GM23338 (cell line): ENCODE measurements at regions not wholly inside any gene's neighbourhood (a gene's known extent, or its start where the extent isn't known, plus 50 kb on each side); places are given as distances from the start of the nearest gene placed in this dataset.

Source experiments
- ATAC-seq: fragments of 200-7000 bp; cut with Tn5 transposase; 3 replicates; pipeline ENCODE4 v1.9.1; 2020
- DNase-seq: peaks from one replicate; pipeline ENCODE4 v3.0.0-alpha.2; 2015; ENCODE audit warnings: low spot score
- H2AFZ ChIP-seq: fragments of 200-600 bp; sonication (generic); 2 replicates; pipeline ENCODE4 v1.8.0; 2016; ENCODE audit warnings: antibody characterized with exemption, mild to moderate bottlenecking, moderate library complexity
- H3F3A ChIP-seq: fragments of 200-600 bp; sonication (generic); replicated peaks from 2 replicates; pipeline ENCODE4 v1.8.0; 2017; ENCODE audit warnings: antibody characterized with exemption, mixed run types, low read depth
- H3K27ac ChIP-seq: fragments of 200-600 bp; sonication (generic); 2 replicates; pipeline ENCODE4 v1.6.1; 2016; ENCODE audit warnings: low read depth
- H3K27me3 ChIP-seq: fragments of 200-600 bp; sonication (generic); 2 replicates; pipeline ENCODE4 v1.8.0; 2016; ENCODE audit warnings: mild to moderate bottlenecking, mixed run types, moderate library complexity; ENCODE audit not compliant: insufficient read depth
- H3K36me3 ChIP-seq: fragments of 200-600 bp; sonication (generic); 2 replicates; pipeline ENCODE4 v1.8.0; 2016; ENCODE audit warnings: mild to moderate bottlenecking; ENCODE audit not compliant: insufficient read depth
- H3K4me1 ChIP-seq: fragments of 200-600 bp; sonication (generic); 2 replicates; pipeline ENCODE4 v1.8.0; 2016; ENCODE audit warnings: mild to moderate bottlenecking, moderate library complexity; ENCODE audit not compliant: insufficient read depth
- H3K4me2 ChIP-seq: fragments of 200-600 bp; sonication (generic); 2 replicates; pipeline ENCODE4 v1.7.1; 2017; ENCODE audit warnings: mixed run types
- H3K4me3 ChIP-seq: fragments of 200-600 bp; sonication (generic); 2 replicates; pipeline ENCODE4 v1.6.1; 2016; ENCODE audit warnings: mixed run types
- H3K79me2 ChIP-seq: fragments of 200-600 bp; sonication (generic); replicated peaks from 2 replicates; pipeline ENCODE4 v1.8.0; 2017; ENCODE audit warnings: mild to moderate bottlenecking; ENCODE audit not compliant: insufficient read depth
- H3K9me2 ChIP-seq: fragments of 200-600 bp; sonication (generic); 2 replicates; pipeline ENCODE4 v1.8.0; 2017; ENCODE audit not compliant: insufficient read depth
- H4K20me1 ChIP-seq: fragments of 200-600 bp; sonication (generic); replicated peaks from 2 replicates; pipeline ENCODE4 v1.8.0; 2017; ENCODE audit warnings: mild to moderate bottlenecking; ENCODE audit not compliant: insufficient read depth
- H3K27ac Mint-ChIP-seq: 2 replicates; pipeline ENCODE4 v1.8.0; 2020; ENCODE audit warnings: inconsistent platforms, mild to moderate bottlenecking, moderate library complexity, mixed read lengths
- H3K27me3 Mint-ChIP-seq: 3 replicates; pipeline ENCODE4 v1.8.0; 2022; ENCODE audit warnings: low read depth, mild to moderate bottlenecking, moderate library complexity, mixed read lengths, inconsistent platforms; ENCODE audit not compliant: insufficient read depth, poor library complexity
- H3K36me3 Mint-ChIP-seq: 3 replicates; pipeline ENCODE4 v1.8.0; 2021; ENCODE audit warnings: low read depth, mild to moderate bottlenecking, inconsistent platforms, moderate library complexity, mixed read lengths
- H3K4me1 Mint-ChIP-seq: 3 replicates; pipeline ENCODE4 v1.8.0; 2020; ENCODE audit warnings: mild to moderate bottlenecking, inconsistent platforms, mixed read lengths
- H3K4me3 Mint-ChIP-seq: 3 replicates; pipeline ENCODE4 v1.8.0; 2021; ENCODE audit warnings: moderate library complexity, mild to moderate bottlenecking, inconsistent platforms, mixed read lengths
- H3K9me3 Mint-ChIP-seq: 3 replicates; pipeline ENCODE4 v1.8.0; 2020; ENCODE audit warnings: moderate library complexity, mild to moderate bottlenecking, inconsistent platforms, mixed read lengths
- CREB1 ChIP-seq: fragments of 250-450 bp; sonication (Bioruptor Pico); IDR thresholded peaks from 2 replicates; pipeline ENCODE4 v1.5.0; 2020; ENCODE audit warnings: low read depth, mild to moderate bottlenecking, moderate library complexity
- CTCF ChIP-seq, 2 experiments: fragments of 200-600 bp in 1 of 2; sonication (generic) in 1 of 2; conservative IDR thresholded peaks; 2 replicates each; pipeline versions ENCODE4 v1.5.1 to v1.6.1; 2016 to 2017; ENCODE audit warnings: antibody characterized with exemption in 2 of 2, low read depth in 2 of 2, mild to moderate bottlenecking in 2 of 2, moderate library complexity in 1 of 2
- EZH2 ChIP-seq: fragments of 200-600 bp; sonication (generic); IDR thresholded peaks from one replicate; pipeline ENCODE4 v1.8.0; 2017; ENCODE audit warnings: antibody characterized with exemption, mild to moderate bottlenecking, low read depth; ENCODE audit not compliant: unreplicated experiment
- NANOG ChIP-seq: IDR thresholded peaks from 2 replicates; pipeline ENCODE4 v1.6.1; 2016; ENCODE audit warnings: antibody characterized with exemption, borderline replicate concordance
- POLR2AphosphoS5 ChIP-seq: IDR thresholded peaks from 2 replicates; pipeline ENCODE4 v1.6.1; 2016; ENCODE audit warnings: antibody characterized with exemption, low read depth
- REST ChIP-seq: IDR thresholded peaks from one replicate; pipeline ENCODE4 v1.6.1; 2018; ENCODE audit warnings: antibody characterized with exemption; ENCODE audit not compliant: unreplicated experiment
- STAT1 ChIP-seq: IDR thresholded peaks from one replicate; pipeline ENCODE4 v1.6.1; 2016; ENCODE audit warnings: antibody characterized with exemption; ENCODE audit not compliant: unreplicated experiment
- ZNF114 ChIP-seq: fragments of 250-450 bp; sonication (Bioruptor Pico); IDR thresholded peaks from 2 replicates; pipeline ENCODE4 v1.5.0; 2020; ENCODE audit warnings: mild to moderate bottlenecking, moderate library complexity
- ZNF331 ChIP-seq: fragments of 250-450 bp; sonication (Bioruptor Pico); IDR thresholded peaks from 2 replicates; pipeline ENCODE4 v1.5.0; 2020; ENCODE audit warnings: low read depth, mild to moderate bottlenecking, moderate library complexity
- ZNF462 ChIP-seq: fragments of 250-450 bp; sonication (Bioruptor Pico); IDR thresholded peaks from 2 replicates; pipeline ENCODE4 v1.5.0; 2020; ENCODE audit warnings: mild to moderate bottlenecking, moderate library complexity

- ATAC-seq (no peak), DNase-seq (no peak)
- Mint-ChIP-seq H3K4me1 (peaks cover 3% of the 10 kb centered on the region), H3K27ac (no peak overlapping the region), H3K27me3 (peaks cover 3% of the 10 kb centered on the region), H3K4me3 (no peak overlapping the region), H3K9me3 (peaks cover 4% of the 10 kb centered on the region; the same call in 2 of the 3 replicates), H3K36me3 (peaks cover 3% of the 10 kb centered on the region; the same call in 1 of the 3 replicates)
- H3K27ac ChIP-seq: no peak overlapping the region
- no peaks in the 10 kb centered on the region for H3K36me3 ChIP-seq
- H2AFZ ChIP-seq: no peak overlapping the region
- TF ChIP-seq NANOG: no peak
- no peak for TF ChIP-seq EZH2
- no peak overlapping the region for H3K4me2 ChIP-seq
- H3K4me1 ChIP-seq: no peaks in the 10 kb centered on the region; the same call in 1 of the 2 replicates
- H3K9me2 ChIP-seq: no peaks in the 10 kb centered on the region
- no peaks in the 10 kb centered on the region for H3F3A ChIP-seq
- H3K27me3 ChIP-seq: no peaks in the 10 kb centered on the region
- H3K79me2 ChIP-seq: no peaks in the 10 kb centered on the region
- no peaks in the 10 kb centered on the region for H4K20me1 ChIP-seq
- no peak overlapping the region for H3K4me3 ChIP-seq
These were observed 549.0 kb upstream of the RGS18 start for GRCh38 chr1:191609305-191609704.

GRCh38 chr1:191615101-191615821 lies 543.0 kb upstream of the RGS18 start:
- H3K4me2 ChIP-seq: no peak overlapping the region
- no peak overlapping the region for H3K4me3 ChIP-seq
- no peaks in the 10 kb centered on the region for H3K27me3 ChIP-seq
- H3K4me1 ChIP-seq: no peaks in the 10 kb centered on the region
- no peak overlapping the region for H2AFZ ChIP-seq
- Mint-ChIP-seq H3K36me3 (no peaks in the 10 kb centered on the region), H3K4me3 (no peak overlapping the region), H3K27ac (no peak overlapping the region), H3K4me1 (no peaks in the 10 kb centered on the region), H3K27me3 (no peaks in the 10 kb centered on the region), H3K9me3 (no peaks in the 10 kb centered on the region)
- no peaks in the 10 kb centered on the region for H3K9me2 ChIP-seq
- ATAC-seq (no peak), DNase-seq (no peak)
- no peaks in the 10 kb centered on the region for H3F3A ChIP-seq
- no peaks in the 10 kb centered on the region for H3K79me2 ChIP-seq
- no peaks in the 10 kb centered on the region for H3K36me3 ChIP-seq
- H3K27ac ChIP-seq: no peak overlapping the region
- H4K20me1 ChIP-seq: no peaks in the 10 kb centered on the region
- no peak for TF ChIP-seq ZNF114 (CRISPR knock-in tag)
- TF ChIP-seq CREB1: no peak
- no peak for TF ChIP-seq ZNF331 (CRISPR knock-in tag)
- no peak for TF ChIP-seq ZNF462 (CRISPR knock-in tag)
- TF ChIP-seq EZH2: no peak
- no peak for TF ChIP-seq POLR2AphosphoS5
- TF ChIP-seq NANOG: no peak
- TF ChIP-seq REST: no peak
- no peak for TF ChIP-seq CTCF (conservative IDR thresholded peaks at IDR 0.05; ENCODE audit: low read depth in 2 of 2)
- no peak for TF ChIP-seq STAT1
